Astrocyte (in vitro differentiated cells and primary cell): ENCODE measurements at regions not wholly inside any gene's neighbourhood (a gene's known extent, or its start where the extent isn't known, plus 50 kb on each side); places are given as distances from the start of the nearest gene placed in this dataset.

Source experiments
- CTCF ChIP-seq: IDR thresholded peaks from 2 replicates; pipeline ENCODE4 v1.5.1; 2011; ENCODE audit warnings: low read depth, mild to moderate bottlenecking, inconsistent platforms, low read length, moderate library complexity; ENCODE audit not compliant: insufficient read depth
- EZH2 ChIP-seq: IDR thresholded peaks from 2 replicates; pipeline ENCODE4 v1.6.1; 2012; ENCODE audit warnings: mild to moderate bottlenecking, low read length, inconsistent platforms; ENCODE audit not compliant: insufficient read depth

GRCh38 chr9:134546246-134546731 is 95.3 kb upstream of the COL5A1 start:
- TF ChIP-seq CTCF, result no peak
- TF ChIP-seq EZH2, result no peak
